Smooth muscle cell (in vitro differentiated cells): ENCODE measurements at regions not wholly inside any gene's neighbourhood (a gene's known extent, or its start where the extent isn't known, plus 50 kb on each side); places are given as distances from the start of the nearest gene placed in this dataset.

Source experiments
- DNase-seq: peaks from one replicate; lab custom pipeline; 2025; ENCODE audit not compliant: unreplicated experiment; lab: John Stamatoyannopoulos, UW
- H2AFZ ChIP-seq: fragments of 200-600 bp; sonication (generic); 2 replicates; pipeline ENCODE4 v1.6.0; 2016; ENCODE audit warnings: antibody characterized with exemption, low read depth, mild to moderate bottlenecking
- H3F3A ChIP-seq: fragments of 200-600 bp; sonication (generic); 2 replicates; pipeline ENCODE4 v1.6.0; 2017; ENCODE audit warnings: antibody characterized with exemption, low read depth
- H3K27ac ChIP-seq: fragments of 200-600 bp; sonication (generic); 2 replicates; pipeline ENCODE4 v1.5.1; 2016; ENCODE audit warnings: low read depth, mild to moderate bottlenecking
- H3K27me3 ChIP-seq: fragments of 200-600 bp; sonication (generic); 2 replicates; pipeline ENCODE4 v1.6.1; 2016; ENCODE audit warnings: low read depth, mild to moderate bottlenecking
- H3K36me3 ChIP-seq: fragments of 200-600 bp; sonication (generic); 2 replicates; pipeline ENCODE4 v1.5.1; 2016; ENCODE audit warnings: low read depth
- H3K4me1 ChIP-seq: fragments of 200-600 bp; sonication (generic); 2 replicates; pipeline ENCODE4 v1.5.1; 2016; ENCODE audit warnings: low read depth
- H3K4me2 ChIP-seq: fragments of 200-600 bp; sonication (generic); 2 replicates; pipeline ENCODE4 v1.6.0; 2016; ENCODE audit warnings: mild to moderate bottlenecking
- H3K4me3 ChIP-seq: fragments of 200-600 bp; sonication (generic); 2 replicates; pipeline ENCODE4 v1.5.1; 2016; ENCODE audit warnings: mild to moderate bottlenecking
- H3K79me2 ChIP-seq: fragments of 200-600 bp; sonication (generic); 2 replicates; pipeline ENCODE4 v1.6.0; 2016; ENCODE audit warnings: low read depth, mild to moderate bottlenecking
- H3K9ac ChIP-seq: fragments of 200-600 bp; sonication (generic); 2 replicates; pipeline ENCODE4 v1.6.0; 2016; ENCODE audit warnings: low read depth
- H3K9me3 ChIP-seq: fragments of 200-600 bp; sonication (generic); replicated peaks from 2 replicates; pipeline ENCODE4 v1.5.1; 2016; ENCODE audit warnings: low read depth
- H4K20me1 ChIP-seq: fragments of 200-600 bp; sonication (generic); 2 replicates; pipeline ENCODE4 v1.6.0; 2016; ENCODE audit warnings: low read depth
- WGBS: methylation state at CpG from one replicate; pipeline ENCODE4 v1.1.7; 2016; ENCODE audit warnings: low lambda C conversion rate; 5-methylcytosine and 5-hydroxymethylcytosine counted together
- TF ChIP-seq, protein P1 (sequence below): fragments of 200-600 bp; sonication (generic); IDR thresholded peaks from 2 replicates; pipeline ENCODE4 v1.5.1; 2017; ENCODE audit warnings: borderline replicate concordance, mild to moderate bottlenecking, antibody characterized with exemption; ENCODE audit not compliant: insufficient read depth, poor library complexity, severe bottlenecking

DNA sequence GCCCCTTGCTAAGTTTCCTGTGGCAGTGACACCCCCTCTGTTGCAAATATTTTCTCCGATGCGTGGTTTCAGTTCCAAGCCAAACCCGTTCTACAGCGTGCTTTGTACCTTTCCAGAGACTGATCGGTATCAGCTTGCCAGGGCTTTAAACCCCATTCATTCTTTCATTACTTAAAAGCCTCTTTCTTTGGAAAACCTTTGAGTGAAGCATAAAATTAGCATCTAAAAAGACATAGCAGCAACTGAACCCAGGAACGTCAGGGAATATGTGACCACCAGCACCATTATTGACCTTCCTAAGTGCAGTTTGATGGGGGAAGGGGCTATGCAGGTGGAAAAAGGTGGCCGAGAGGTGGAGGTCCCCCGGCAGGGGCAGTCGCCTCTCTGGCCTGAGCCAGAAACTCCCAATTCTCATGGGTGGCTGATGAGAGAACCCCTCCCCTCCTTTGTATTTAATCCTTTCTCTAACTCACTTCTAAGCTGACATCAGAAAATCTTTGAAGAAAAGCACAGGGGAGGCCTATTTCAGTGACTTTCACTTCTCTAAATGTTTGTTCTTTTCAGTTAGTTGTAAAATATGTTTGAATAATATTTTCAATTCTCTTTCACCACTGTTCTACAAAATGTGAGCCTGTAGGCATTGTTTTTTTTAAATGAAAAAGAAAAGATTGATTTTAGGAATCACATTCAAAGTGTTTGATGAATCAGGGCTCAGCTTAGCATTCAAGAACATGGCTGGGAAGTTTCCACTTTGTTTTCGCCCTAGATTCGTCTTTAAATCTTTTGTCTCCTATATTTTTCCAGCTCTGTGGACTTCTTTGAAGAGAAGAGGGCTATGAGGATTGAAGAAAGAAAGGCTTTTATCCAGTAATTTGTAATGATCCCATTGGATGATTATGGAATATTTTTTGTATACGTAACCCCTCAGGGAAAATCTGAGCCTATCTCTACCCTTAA lies 89.2 kb downstream of the RSPH3 start:
- Histone ChIP-seq H3F3A (no peaks in the 10 kb centered on the region), H3K36me3 (no peaks in the 10 kb centered on the region), H3K27me3 (no peaks in the 10 kb centered on the region), H3K4me1 (peaks cover 21% of the 10 kb centered on the region), H3K9me3 (peaks cover 5% of the 10 kb centered on the region), H3K4me2 (peak overlapping the region; percentile 81), H3K27ac (peak overlapping the region; percentile 96), H3K4me3 (peak overlapping the region; percentile 32), H3K9ac (peak overlapping the region; percentile 58), H2AFZ (peak overlapping the region; percentile 79), H4K20me1 (no peaks in the 10 kb centered on the region), H3K79me2 (no peaks in the 10 kb centered on the region)
- DNase-seq = no peak
- 29% methylated on average over 12 of the region's 12 CpGs for WGBS
- TF ChIP-seq, protein P1, sequence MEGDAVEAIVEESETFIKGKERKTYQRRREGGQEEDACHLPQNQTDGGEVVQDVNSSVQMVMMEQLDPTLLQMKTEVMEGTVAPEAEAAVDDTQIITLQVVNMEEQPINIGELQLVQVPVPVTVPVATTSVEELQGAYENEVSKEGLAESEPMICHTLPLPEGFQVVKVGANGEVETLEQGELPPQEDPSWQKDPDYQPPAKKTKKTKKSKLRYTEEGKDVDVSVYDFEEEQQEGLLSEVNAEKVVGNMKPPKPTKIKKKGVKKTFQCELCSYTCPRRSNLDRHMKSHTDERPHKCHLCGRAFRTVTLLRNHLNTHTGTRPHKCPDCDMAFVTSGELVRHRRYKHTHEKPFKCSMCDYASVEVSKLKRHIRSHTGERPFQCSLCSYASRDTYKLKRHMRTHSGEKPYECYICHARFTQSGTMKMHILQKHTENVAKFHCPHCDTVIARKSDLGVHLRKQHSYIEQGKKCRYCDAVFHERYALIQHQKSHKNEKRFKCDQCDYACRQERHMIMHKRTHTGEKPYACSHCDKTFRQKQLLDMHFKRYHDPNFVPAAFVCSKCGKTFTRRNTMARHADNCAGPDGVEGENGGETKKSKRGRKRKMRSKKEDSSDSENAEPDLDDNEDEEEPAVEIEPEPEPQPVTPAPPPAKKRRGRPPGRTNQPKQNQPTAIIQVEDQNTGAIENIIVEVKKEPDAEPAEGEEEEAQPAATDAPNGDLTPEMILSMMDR = no peak

DNA sequence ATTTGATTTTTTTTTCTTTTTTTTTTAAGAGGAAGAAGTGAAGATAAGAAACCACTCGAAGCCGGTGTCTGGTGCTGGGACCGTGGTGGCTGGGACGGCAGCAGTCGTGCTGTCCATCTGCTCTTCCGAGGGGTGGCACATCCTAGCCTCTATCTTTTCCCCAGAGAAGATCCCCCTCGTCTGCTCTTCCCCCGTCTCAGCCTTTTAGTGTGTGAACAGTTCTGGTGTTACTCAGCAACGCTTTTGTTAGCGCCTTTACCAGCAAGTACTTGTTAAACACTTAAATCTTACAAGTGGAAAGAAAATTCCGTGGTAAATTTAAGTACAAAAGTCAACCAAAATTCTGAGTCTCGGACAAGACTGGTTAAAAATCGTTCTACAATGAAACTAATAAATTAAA lies 90.1 kb downstream of the RSPH3 start:
- no peaks in the 10 kb centered on the region for H3K27me3 ChIP-seq

DNA sequence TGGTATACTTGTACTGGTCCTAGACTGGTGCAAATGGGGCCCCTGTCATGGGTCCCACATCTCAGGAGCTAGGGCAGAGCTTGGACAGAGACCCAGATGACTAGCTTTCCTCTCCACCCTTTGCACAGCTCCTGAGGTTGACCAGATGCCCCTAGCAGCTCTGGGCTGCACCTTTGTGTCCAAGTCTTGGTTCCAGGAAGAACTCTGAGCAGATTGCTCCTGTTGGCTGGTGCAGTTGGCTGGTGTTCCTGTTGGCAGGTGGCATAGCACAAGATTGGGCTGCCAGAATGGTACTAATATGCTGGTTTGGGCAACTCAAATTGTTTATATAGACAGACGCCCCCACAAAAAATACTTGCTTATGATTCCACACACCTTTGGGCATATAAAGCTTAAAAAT lies 89.4 kb upstream of the EZR start:
- Histone ChIP-seq H3K27ac (no peak overlapping the region), H3K9me3 (peaks cover 20% of the 10 kb centered on the region), H3K4me1 (peaks cover 21% of the 10 kb centered on the region), H3K27me3 (no peaks in the 10 kb centered on the region), H3K4me3 (no peak overlapping the region), H2AFZ (no peak overlapping the region), H3K4me2 (no peak overlapping the region), H3K36me3 (peaks cover 3% of the 10 kb centered on the region), H3F3A (no peaks in the 10 kb centered on the region), H4K20me1 (no peaks in the 10 kb centered on the region), H3K79me2 (no peaks in the 10 kb centered on the region), H3K9ac (no peak overlapping the region)
- TF ChIP-seq, protein P1 = no peak
- DNase-seq = no peak
- 95% methylated on average over 1 of the region's 1 CpG for WGBS

More for the DNA sequence above, 90.1 kb downstream of the RSPH3 start:
- Histone ChIP-seq H4K20me1 (no peaks in the 10 kb centered on the region), H2AFZ (peak overlapping the region; percentile 79), H3K79me2 (no peaks in the 10 kb centered on the region), H3K27ac (peak overlapping the region; percentile 96), H3K36me3 (peaks cover 3% of the 10 kb centered on the region), H3K4me2 (peak overlapping the region; percentile 81), H3F3A (no peaks in the 10 kb centered on the region), H3K9me3 (peaks cover 12% of the 10 kb centered on the region), H3K4me3 (peak overlapping the region; percentile 32), H3K9ac (peak overlapping the region; percentile 58), H3K4me1 (peaks cover 21% of the 10 kb centered on the region)
- TF ChIP-seq, protein P1 = no peak
- DNase-seq = no peak
- WGBS = 8% methylated on average over 13 of the region's 13 CpGs
